Hematopoietic multipotent progenitor cell treated with erythropoietin and hydrocortisone succinate and interleukin-3 and kit ligand, for 6 days (in vitro differentiated cells): ENCODE measurements at regions not wholly inside any gene's neighbourhood (a gene's known extent, or its start where the extent isn't known, plus 50 kb on each side); places are given as distances from the start of the nearest gene placed in this dataset.
A peak's percentile ranks its signal among the peaks of the same experiment; 100 is the strongest.
"Not testable (repeated sequence)": the region's sequence is repeated elsewhere in the genome, so short reads cannot be mapped to it uniquely, and the experiment has no call there.

Source experiments
- DNase-seq: peaks from one replicate; pipeline ENCODE4 v3.0.0-alpha.2; 2015

DNA sequence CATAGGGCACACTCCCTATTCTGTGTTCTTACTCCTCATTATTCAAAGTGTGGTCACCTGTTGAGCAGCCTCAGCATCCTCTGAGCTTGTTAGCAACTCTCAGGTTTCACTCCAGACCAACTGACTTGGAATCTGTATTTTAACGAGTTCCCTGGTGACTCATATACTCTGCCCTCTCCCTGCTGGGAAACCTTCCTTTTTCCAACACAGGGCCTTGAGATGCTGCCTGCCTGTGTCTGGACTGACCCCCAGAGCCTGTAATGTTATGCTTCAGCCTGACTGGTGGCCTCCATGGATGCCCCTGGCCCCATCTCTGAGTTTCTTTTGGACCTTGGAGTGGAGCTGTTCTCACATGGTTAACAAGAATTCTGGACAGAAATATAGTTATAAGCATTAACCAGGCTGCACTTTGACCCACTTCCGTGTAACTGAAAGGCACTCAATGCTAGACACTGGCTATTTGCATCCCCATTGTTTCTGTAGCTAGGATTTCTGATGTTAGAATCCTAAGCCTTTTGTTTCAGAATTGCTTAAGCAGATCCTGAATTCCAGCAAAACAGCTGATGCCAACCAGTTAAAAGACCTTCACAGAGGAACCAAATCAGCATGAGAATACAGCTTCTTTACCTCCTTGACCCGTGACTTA is 262.6 kb downstream of the STIM2 start:
- no peak for DNase-seq

DNA sequence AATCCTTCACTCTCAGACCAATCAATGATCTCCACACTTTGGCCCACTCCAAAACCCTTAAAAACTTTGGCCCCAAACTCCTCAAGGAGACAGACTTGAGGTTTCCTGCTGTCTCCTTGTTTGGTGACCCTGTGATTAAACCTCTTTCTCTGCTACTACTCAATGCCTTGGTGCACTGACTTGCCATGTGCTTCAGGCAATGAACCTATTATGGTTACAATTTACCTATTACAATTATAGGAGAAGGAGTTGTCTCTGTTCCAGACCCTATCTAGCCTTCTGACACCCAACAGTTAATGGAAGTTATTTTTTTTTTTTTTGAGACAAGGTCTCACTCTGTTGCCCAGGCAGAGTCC is 263.1 kb downstream of the STIM2 start:
- DNase-seq = no peak

DNA sequence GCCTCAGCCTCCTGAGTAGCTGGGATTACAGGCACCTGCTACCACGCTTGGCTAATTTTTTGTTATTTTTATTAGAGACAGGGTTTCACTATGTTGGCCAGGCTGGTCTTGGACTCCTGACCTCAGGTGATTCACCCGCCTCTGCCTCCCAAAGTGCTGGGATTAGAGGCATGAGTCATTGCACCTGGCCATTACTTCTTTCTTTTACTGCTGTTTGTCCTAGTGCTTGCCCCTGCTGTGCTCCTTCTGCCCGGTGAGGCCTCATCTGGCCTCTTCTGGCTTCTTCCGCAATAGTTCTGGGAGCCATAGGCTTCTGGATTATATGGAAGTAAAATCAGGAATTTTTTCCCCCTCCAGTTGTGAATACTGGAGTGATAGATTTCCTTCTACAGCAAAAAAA is 266.3 kb downstream of the STIM2 start:
- DNase-seq = not testable (repeated sequence)

DNA sequence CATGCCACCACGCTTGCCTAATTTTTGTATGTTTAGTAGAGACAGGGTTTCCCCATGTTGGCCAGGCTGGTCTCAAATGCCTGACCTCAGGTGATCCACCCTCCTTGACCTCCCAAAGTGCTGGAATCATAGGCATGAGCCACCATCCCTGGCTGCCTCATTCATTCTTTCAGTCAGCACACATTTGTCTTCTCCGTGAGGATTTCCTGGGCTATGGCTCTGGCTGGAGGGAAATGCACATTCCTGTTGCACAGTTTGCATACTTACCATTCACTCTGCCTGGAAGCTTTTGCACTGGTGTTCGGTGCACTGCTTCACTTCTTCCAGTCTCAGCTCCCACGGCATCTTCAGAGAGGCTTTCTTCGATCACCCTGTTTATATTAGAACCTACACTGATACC is 267.8 kb downstream of the STIM2 start:
- DNase-seq = no peak

DNA sequence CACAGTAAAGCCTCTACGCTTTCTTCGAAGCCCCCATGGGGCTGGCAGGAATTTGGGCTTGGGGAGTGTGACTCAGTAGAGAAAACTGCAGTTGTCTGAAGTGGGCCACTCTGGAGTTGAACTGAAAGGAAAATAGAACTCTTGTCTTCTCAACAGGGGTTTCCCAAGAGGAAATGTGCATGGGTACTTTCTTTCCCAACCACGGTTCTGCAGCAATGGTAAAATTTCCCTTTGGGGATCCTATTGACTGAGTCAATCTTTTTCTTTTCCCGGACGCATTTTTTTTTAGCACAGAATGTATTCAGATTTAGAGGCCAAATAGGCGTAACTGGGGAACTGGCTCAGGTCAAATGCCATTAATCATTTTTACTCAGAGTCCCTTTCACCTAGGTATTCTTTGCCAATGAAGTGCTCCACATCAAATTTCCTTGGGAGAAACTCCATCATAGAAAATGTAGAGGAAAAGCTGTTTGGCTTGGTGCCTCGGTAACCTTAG is 269.3 kb downstream of the STIM2 start:
- no peak for DNase-seq

DNA sequence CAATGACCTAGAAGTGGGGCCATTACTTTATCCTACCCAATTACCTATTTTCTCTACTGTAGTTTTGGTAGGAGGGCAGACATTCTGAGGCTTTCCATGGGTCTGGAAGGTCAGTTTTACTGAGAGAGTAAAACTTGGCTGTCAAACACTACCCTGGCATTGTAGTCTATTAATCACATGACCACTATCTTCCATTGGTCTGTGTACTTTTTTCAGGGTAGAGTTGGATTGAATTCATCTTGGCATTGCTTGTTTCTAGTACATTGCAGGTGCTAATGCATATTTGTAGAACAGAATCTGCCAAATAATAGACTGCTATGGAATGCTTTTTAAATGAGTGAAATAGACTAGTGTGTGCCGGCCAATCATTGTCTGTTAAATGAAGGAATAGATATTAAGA is 271.9 kb downstream of the STIM2 start:
- DNase-seq = no peak

DNA sequence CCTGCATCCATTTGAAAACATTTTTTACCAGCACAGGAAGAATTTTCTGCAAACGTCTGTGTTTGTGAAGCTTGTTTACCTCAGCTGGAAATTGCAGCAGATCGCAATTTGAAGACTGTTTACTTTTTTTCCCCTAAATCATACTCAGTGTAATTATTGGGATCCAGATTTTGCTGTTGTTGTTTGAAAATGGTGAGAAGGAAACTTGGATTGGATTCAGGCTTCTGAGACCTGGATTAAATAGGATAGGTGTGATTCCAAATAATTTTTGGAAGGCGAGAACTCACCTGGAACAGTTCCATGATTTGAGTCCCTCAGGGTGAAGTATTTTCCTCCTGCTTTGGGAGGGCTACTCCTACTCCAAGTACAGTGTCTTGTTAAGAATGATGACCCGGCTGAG is 279.8 kb downstream of the STIM2 start:
- DNase-seq = no peak

DNA sequence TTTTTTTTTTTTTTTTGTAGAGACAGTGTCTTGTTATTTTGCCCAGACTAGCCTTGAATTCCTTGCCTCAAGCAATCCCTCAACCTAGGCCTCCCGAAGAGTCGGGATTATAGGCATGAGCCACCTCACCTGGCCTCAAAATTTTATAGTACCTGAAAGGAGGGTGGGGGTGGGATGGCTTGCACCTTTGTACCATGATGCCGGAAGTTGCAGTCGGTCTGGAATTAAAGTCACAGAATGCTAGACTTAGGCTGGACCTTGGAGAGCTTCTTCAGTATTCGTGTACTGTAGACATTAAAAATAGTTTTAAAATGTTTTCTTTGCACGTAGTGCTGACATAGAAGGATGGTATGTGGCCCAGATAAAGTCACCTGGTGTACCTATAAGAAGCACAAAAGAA is 280.9 kb downstream of the STIM2 start:
- DNase-seq = no peak

DNA sequence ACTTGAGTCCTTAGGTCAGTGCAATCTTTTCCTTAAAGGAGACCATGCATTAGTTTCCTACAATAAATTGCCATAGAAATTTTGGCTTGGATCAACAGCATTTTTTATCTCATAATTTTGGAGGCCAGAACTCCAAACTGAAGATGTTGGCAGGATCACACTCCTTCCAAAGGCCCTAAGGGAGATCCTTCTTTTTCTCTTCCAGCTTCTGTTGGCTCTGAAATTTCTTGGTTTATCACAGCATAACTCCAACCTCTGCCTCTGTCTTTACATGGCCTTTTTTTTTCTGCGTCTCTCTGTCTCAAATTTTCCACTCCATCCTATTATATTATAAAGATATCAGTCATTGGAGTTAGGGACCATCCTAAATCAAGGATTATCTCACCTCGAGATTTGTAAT is 282.2 kb downstream of the STIM2 start:
- DNase-seq = no peak

DNA sequence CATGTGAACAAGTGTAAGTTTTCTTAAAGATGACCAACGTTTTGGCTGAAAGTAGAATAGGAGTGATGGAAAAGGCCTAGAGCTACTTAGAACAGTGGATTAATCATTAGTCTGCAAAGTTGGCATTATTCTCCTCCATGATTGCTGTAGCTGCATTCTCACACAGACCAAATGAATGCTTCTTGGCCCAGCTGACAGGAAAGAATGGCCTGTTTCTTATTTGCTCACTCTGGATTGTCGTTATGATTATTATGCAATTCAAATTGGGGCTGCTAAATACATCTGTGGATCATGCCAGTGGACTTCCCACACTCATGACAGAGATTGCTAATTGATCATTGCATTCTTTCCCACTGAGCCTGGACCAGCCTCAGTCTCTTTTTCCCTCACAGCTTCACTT is 285.0 kb downstream of the STIM2 start:
- no peak for DNase-seq

DNA sequence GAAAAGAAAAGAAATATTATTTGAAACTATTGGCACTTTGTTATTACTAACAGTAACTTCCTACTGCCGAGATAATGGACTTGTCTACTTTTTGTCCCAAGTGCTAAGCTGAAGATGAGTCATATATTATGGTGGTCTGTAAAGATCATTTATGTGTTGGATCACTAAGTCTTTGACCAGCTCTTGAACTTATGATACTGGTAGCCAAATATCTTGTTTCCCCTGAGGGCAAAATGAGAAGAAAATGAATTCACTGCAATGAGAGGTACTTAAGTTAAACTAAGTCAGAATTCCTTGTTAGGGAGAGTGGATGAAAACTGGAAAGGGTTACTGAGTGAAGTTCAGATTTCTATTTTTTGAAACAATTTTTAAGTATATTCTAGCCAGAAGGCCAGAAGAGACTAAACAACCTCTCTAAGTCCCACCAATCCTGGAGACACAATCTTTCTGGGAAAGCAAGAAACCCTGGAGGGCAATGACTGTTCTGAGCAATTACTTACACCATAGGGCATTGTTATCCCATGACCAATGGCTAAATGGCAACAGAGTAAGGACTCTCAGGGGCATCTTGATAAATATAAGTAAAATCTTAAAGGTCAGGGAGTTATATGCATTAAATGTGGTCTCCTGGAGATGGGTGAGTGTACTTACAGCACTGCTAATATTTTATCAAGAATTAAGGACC is 287.7 kb downstream of the STIM2 start:
- no peak for DNase-seq

DNA sequence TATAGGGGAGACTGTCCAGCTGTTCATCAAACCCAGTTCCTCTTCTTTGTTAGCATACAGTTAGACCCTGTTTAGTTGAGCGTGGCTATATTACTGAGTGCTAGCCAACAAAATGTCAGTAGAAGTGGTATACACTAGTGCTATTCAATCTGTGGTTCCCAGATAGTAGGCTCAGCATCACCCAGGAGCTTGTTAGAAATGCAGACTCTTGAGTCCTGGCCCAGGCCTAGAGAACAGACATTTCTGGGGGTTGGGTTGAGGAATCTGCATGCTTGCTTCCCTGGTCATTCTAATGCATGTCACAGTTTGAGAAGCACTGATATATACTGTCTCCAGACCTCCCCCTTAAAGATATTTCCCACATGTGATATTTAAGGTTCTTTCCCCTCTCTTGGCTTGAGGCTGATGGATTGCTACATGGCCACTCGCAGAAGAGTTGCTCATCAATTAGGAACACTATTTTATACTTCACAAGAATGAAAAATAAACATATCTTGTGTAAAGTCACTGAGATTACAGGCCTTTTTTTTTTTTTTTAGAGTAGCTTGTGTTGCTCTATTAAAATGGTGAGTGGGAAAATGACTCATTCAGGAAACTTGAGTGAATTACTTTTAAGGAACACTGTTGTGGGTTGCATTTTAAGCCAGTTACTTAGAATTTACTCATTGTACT is 289.0 kb downstream of the STIM2 start:
- DNase-seq = no peak

DNA sequence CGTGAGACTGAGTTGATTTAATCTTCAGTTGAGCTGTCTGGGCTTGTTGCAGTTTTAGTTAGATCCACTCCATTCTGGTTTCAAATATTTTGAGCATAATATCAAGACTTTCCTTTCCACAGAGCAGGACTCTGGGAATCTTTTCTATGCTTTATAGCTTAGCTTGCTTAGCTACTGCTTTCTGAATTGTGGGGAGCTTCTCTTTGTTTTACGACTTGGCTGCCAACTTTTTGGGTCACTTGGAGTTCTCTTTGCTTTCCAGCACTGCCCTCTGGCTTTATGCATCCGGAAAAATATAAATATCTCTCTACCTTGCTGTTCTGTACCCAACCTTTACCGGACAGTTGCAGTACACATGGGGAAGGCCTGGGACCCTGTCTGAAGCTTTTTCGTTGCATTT is 292.1 kb downstream of the STIM2 start:
- no peak for DNase-seq

DNA sequence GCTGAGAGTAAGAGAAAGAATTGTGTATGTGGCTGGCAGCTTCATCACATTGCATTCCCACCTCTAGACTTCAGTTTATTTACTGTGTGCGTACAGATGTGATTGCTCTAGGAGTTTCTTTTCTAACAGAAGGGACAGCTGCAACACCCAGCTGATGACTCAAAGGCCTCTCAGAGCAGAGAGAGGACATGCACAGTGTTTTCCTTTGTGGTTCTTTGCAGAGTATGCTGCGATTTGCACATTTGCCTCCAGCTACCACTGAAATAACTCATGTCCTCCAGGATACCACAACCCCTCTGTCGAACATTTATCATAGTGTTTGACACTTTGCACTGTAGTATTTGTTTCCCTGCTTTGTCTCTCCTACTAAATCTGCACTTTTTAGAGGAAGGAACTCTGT is 294.1 kb downstream of the STIM2 start:
- DNase-seq = peak; percentile 7

DNA sequence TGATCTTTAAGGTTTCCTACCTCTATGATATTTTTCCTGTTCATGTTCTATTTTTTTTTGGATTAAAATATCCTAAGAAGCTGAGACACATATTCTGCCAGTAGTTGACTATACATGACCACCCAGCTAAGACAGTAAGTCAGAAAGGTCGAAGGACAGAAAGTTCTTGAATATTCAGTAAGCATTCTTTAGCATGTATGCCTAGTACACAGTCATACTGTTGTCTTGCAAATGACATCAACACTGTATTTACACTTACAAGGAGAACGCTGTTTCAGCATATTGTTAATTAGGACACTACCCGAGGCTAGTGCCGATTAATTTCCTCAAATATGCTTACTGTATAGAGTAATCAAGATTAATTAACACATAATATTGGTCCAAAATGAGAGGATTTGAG is 300.6 kb downstream of the STIM2 start:
- no peak for DNase-seq

DNA sequence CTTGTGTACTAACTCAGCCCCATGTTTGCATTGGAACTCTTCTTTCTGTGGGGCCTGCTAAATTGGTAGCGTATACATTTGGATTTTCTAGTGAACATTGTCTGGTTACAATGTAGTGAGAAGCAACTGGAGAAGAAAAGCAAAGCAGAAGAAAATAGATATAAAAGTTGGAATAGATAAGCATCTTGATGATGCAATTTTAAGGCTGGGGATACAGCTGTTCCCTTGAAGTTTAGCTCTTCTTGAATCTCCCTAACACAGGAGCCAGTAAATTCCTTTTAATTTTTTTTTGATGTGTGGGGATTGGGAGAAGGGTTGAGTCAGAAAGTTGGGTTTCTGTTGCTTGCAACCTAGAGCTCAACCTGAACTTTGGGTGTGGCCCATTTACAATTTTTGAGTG is 308.1 kb downstream of the STIM2 start:
- no peak for DNase-seq

DNA sequence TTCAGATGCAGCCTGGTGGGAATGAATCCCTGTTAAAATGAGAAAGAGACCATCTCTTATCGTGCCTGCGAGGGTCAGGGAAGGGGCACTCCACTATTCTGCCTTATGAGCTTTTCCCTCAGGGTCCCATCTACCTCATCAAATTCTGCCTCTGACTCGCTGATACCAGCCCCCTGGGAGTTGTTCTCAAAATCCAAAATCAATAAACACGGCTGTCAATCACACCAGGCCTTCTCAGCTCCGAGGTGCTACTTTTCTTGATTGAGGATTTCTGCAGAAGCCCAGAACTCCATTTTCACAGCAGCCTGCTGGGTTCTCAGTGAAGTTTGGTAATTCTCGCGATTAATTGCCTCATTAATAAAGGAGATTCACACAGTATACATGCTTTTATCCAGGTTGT is 312.6 kb downstream of the STIM2 start:
- no peak for DNase-seq

DNA sequence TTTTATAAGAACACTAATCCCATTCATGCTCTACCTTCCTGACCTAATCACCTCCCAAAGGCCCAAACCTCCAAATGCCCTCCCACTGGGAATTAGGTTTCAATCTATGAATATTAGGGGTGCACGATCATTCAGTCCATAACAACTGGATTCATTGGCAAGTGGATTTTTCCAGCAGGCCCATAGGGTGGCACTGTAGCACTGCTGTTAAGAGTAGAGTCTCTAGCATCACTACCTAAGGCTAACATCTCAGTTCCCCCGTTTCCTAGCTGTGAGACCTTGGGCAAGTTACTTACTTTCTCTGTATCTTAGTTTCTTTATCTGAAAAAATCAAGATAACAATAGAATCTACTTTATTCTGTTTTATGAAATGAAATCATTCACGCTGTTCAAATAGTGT is 315.8 kb downstream of the STIM2 start:
- DNase-seq = peak; percentile 10

DNA sequence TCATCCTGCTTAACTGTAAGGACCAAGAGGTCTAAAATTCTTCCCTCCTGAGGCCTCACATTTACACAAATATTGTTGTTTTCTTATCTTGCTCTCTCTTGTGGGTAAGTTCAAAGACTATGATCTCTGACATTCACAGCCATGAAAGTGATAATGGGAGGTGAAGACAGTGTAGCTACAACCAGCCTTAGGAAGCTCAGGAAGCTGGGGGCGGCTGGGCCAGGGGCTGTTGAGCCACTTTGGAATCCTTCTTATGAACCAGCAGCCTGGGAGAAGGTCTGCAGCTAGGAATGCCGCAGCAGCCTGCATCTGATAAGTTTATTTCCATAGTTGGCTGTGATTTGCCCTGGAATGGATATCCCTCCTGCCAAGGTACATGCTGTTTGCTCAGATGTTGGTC is 316.2 kb downstream of the STIM2 start:
- DNase-seq = no peak

DNA sequence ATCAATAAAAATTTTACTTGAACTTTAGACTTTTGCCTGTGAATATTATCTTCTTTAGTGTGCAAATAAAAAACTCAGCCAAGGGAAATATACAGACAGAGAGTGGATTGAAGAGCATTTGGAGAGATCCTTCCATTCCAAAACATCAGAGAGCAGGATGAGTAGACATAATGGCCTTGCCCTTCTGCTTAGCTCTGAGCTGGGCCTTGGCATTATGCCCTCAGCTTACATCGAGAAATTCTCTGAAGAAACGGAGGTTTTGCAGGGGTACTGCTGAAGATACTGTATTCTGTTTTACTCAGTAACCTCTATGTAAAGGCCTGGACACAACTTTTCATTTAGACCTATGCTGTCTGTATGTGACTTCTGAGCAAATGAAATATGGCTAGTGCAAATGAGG is 317.4 kb downstream of the STIM2 start:
- DNase-seq = no peak

DNA sequence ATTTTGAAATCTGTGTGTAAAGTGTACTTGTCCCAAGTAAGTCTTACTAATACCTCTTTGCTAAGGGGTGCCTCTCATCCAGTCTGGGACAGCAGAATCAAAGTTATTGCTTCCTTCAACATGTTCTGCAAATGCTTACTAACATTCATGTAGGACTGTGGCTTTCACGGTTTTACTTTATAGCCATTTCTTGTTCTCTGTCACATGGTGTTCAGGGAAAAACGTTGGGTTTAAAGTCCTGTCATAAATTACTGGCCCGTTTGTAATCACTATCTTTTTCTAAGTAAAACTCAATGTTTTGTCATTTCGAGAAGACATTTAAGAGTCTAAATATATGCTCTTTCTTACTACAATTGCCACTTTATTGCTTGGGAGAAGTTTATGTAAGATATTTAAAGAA is 321.1 kb downstream of the STIM2 start:
- no peak for DNase-seq

DNA sequence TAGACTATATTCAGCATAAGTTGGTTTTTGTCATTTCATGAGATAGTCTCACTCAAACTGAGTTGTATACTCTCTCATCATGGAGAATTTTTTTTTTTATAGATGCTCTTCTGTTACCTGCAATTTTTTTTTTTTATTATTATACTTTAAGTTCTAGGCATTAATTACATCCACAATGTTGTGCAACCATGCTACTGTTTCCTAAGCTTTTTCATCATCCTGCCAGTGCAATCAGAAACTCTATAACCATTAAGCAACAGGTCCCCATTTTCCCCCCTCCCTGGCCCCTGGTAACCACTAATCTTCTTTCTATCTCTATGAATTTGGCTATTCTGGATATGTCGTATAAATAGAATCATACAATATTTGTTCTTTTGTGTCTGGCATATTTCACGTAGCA is 321.6 kb downstream of the STIM2 start:
- no peak for DNase-seq

DNA sequence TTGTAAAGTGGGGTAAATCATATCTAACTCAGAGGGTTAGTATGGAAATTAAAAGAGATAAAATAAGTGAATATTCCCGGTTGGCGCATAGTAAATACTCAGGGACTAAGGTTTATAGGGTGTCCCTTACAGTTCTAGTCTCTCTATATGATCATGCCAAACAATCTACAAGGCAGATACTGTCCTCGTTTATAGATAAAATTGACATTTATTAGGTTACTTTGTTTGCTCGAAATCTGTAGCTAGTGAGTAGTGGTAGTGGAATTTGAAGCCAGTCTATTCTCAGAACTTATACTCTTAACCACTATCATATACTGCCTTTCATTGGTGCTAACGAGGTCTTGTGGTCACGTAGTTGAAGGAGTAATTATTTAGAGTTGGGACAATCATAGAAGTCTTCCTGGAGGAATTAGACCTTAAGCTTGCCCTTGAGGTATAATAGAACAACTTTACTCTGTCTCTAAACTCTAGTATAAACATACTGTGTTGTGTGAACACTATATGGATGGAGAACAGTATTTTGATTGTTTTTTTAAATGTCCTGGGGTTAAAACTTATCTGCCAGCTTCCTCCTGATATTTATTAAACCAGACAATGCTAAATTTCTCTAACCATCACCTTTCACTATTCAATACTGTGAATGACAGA is 324.0 kb downstream of the STIM2 start:
- no peak for DNase-seq

DNA sequence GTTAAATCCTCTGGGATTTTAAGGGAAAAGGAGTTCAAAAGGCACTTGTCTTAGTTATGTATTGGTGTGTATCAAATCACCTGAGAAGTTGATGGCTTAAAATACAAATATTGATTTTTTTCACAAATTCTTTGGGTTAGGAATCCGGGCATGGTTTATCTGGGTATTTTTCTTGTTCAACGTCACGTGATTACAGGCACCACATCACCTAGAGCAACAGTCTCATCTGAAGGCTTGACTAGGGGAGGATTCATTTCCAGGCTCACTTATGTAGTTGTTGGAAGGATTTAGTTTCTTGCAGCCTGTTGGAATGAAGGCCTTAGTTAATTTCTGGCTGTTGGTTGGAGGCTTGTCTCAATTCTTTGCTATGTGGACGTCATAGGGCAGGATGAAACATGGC is 326.1 kb downstream of the STIM2 start:
- no peak for DNase-seq
